ENCODE measurements at regions not wholly inside any gene's neighbourhood (a gene's known extent, or its start where the extent isn't known, plus 50 kb on each side); places are given as distances from the start of the nearest gene placed in this dataset.

DNA sequence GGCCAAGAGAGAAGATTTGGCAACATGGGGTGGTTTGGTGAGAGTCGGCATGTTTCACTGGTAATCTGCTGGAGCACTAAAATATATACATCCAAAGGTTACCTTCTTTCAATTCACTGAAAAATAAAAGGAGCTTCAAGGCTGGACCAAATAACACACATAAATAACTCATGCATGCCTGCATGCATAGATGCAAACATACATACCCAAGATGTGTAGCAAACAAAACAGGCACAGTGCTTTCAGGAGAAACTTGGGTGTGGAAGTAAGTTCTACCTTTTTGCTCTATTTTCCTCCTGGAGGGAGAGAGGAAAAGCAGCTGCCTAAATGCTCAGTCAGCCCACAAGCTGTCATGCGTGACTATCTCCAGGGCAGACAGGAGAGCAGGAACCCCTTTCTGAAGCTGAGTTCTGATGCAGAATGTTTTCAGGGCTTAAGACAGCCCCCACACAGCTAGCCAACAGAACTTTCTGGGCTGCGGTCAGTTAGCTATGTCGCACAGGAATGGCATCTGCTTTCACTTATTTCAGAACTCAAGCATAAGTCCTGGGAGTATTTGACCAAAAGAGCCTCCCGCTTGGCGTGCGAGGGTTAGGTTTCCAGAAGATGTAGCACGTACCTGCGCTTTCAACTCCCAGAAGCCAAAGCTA is 166.2 kb downstream of the TOMM20 start (continued):
- no peak for TF ChIP-seq PCBP1 (IDR thresholded peaks at IDR 0.05; ENCODE audit: low read depth, low read length, poor library complexity, severe bottlenecking)
- TF ChIP-seq BRD9 (IDR thresholded peaks at IDR 0.05; ENCODE audit: low read depth, partially characterized antibody) = no peak
- TF ChIP-seq ZNF408 (CRISPR knock-in tag; IDR thresholded peaks at IDR 0.05; ENCODE audit: low read depth) = no peak
- TF ChIP-seq FOXJ2 (tag; IDR thresholded peaks at IDR 0.05) = no peak
- peak; percentile 41 for TF ChIP-seq RBBP5 (IDR thresholded peaks at IDR 0.05; ENCODE audit: borderline replicate concordance, insufficient read depth, low read length, poor library complexity, severe bottlenecking)
- no peak for TF ChIP-seq TRIM28 (IDR thresholded peaks at IDR 0.05)
- TF ChIP-seq FOXA3 (CRISPR knock-in tag; conservative IDR thresholded peaks at IDR 0.05 in 1 of 2, IDR thresholded peaks at IDR 0.05 in 1 of 2) = 0 out of 4 replicates have a peak, but pooled peaks of 1 of the 2 experiments have one; percentile 5
- TF ChIP-seq CEBPB (tag; IDR thresholded peaks at IDR 0.05) = no peak
- no peak for TF ChIP-seq ZNF785 (CRISPR knock-in tag; IDR thresholded peaks at IDR 0.05)
- no peak for TF ChIP-seq MYBL2 (IDR thresholded peaks at IDR 0.05; ENCODE audit: low read depth)
- no peak for TF ChIP-seq MYBL2 (CRISPR knock-in tag; IDR thresholded peaks at IDR 0.05; ENCODE audit: borderline replicate concordance)
- TF ChIP-seq, protein P1, sequence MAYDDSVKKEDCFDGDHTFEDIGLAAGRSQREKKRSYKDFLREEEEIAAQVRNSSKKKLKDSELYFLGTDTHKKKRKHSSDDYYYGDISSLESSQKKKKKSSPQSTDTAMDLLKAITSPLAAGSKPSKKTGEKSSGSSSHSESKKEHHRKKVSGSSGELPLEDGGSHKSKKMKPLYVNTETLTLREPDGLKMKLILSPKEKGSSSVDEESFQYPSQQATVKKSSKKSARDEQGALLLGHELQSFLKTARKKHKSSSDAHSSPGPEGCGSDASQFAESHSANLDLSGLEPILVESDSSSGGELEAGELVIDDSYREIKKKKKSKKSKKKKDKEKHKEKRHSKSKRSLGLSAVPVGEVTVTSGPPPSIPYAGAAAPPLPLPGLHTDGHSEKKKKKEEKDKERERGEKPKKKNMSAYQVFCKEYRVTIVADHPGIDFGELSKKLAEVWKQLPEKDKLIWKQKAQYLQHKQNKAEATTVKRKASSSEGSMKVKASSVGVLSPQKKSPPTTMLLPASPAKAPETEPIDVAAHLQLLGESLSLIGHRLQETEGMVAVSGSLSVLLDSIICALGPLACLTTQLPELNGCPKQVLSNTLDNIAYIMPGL (CRISPR knock-in tag; IDR thresholded peaks at IDR 0.05) = no peak
- TF ChIP-seq SREBF1 (IDR thresholded peaks at IDR 0.05; ENCODE audit: borderline replicate concordance, low read depth, low read length) = no peak
- TF ChIP-seq ERF (CRISPR knock-in tag; IDR thresholded peaks at IDR 0.05) = peak; percentile 75; the same call in 1 of the 2 replicates
- TF ChIP-seq SNRNP70 (optimal IDR thresholded peaks at IDR 0.05; ENCODE audit: low read depth, low read length) = no peak
- TF ChIP-seq MAX (CRISPR knock-in tag; IDR thresholded peaks at IDR 0.05) = peak; percentile 57; the same call in 1 of the 2 replicates
- no peak for TF ChIP-seq ZKSCAN8 (CRISPR knock-in tag; IDR thresholded peaks at IDR 0.05)
- TF ChIP-seq CREBBP (IDR thresholded peaks at IDR 0.05; ENCODE audit: low read depth, low read length) = no peak
- no peak for TF ChIP-seq PHF20 (IDR thresholded peaks at IDR 0.05; ENCODE audit: partially characterized antibody)
- TF ChIP-seq GATAD2B (IDR thresholded peaks at IDR 0.05; ENCODE audit: borderline replicate concordance) = no peak
- TF ChIP-seq PHTF2 (CRISPR knock-in tag; IDR thresholded peaks at IDR 0.05) = no peak
- no peak for TF ChIP-seq ZFP30 (CRISPR knock-in tag; IDR thresholded peaks at IDR 0.05; ENCODE audit: borderline replicate concordance)
- no peak for TF ChIP-seq HMGN3 (IDR thresholded peaks at IDR 0.05; ENCODE audit: borderline replicate concordance, extremely low read depth, insufficient read length, low read depth, low read length)
- no peak for TF ChIP-seq ZZZ3 (IDR thresholded peaks at IDR 0.05)
- TF ChIP-seq FOXP1 (CRISPR knock-in tag; IDR thresholded peaks at IDR 0.05) = no peak
- TF ChIP-seq, protein P2, sequence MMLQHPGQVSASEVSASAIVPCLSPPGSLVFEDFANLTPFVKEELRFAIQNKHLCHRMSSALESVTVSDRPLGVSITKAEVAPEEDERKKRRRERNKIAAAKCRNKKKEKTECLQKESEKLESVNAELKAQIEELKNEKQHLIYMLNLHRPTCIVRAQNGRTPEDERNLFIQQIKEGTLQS (IDR thresholded peaks at IDR 0.05) = no peak
- TF ChIP-seq, protein P2 (CRISPR knock-in tag; conservative IDR thresholded peaks at IDR 0.05) = no peak
- TF ChIP-seq CBX2 (IDR thresholded peaks at IDR 0.05; ENCODE audit: insufficient read depth, low read length, poor library complexity, severe bottlenecking) = no peak

Data from K562 (cell line).